ENCODE measurements at regions not wholly inside any gene's neighbourhood (a gene's known extent, or its start where the extent isn't known, plus 50 kb on each side); places are given as distances from the start of the nearest gene placed in this dataset.

DNA sequence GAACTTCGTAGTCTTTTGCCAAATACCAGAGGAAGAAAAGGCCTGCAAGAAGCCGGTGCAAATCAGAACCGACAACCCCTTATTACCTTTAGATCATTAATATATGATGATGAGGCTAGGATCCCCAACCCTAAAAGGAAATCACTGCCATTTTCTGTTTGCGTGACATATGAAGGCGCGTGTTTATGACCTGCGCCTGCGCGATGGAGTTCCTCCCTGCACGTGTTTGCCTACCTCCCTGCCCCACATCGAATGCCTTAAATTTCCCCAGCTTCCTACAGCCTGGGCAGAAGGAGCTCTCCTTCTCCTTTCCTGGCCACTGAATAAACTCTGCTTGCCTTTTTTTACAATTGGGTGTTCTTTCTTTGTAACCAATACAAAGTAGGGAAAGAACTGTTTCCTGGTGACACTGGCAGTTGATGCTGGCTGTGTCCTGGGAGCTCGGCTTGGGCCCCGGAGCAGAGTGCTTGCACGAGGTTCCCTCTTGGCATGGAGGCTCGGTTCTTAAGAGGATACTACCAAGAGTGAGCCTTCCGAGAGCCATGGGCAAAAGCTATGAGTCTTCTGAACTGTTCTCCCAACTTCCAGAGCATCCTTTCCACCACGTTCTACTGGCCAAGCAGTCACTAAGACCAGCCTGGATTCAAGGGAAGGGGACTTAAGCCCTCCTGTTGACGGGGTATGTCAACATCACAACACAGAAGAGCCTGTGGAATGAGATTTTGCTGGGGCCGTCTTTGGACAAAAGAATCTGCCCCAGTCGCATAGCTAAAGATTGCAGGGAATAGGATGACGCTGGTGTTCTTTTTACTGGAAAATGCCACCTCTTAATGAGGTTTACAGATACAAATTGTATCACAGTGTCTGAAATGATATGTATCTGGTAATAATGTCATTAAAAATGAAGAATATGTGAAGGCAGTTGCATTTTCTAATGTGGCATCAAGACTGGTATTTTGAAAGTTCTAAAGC, 179.8 kb downstream of the SH3BP4 start:
- H3K9ac ChIP-seq (ENCODE audit: low read depth, low read length, poor library complexity): no peak overlapping the region
- no peak overlapping the region for H2AFZ ChIP-seq (ENCODE audit: low read length)
- H3K14ac ChIP-seq (ENCODE audit: low read length): no peak overlapping the region
- DNase-seq (ENCODE audit: low spot score): no peak
- no peak overlapping the region for H2AK5ac ChIP-seq (ENCODE audit: low read depth, low read length)
- no peak overlapping the region for H4K91ac ChIP-seq (ENCODE audit: low read depth, low read length, poor library complexity)
- H3K4me1 ChIP-seq (ENCODE audit: control insufficient read depth in 2 of 2, insufficient read depth in 1 of 2, low read depth in 1 of 2, low read length in 2 of 2): peaks cover 0 to 2% of the 10 kb centered on the region in 2 donors
- no peak overlapping the region for H2BK5ac ChIP-seq (ENCODE audit: low read length)
- H2BK15ac ChIP-seq (ENCODE audit: low read length): no peak overlapping the region
- H4K8ac ChIP-seq (ENCODE audit: low read depth, low read length): no peak overlapping the region
- no peaks in the 10 kb centered on the region for H3K36me3 ChIP-seq (replicated peaks in 1 of 2; ENCODE audit: control insufficient read depth in 2 of 2, insufficient read depth in 2 of 2, low read length in 2 of 2)
- no peak overlapping the region for H3K23ac ChIP-seq (ENCODE audit: low read depth, low read length, poor library complexity)
- H3K79me1 ChIP-seq (ENCODE audit: low read depth, low read length): no peaks in the 10 kb centered on the region
- H3K9me3 ChIP-seq (replicated peaks in 1 of 2; ENCODE audit: control insufficient read depth in 2 of 2, insufficient read depth in 1 of 2, low read depth in 1 of 2, low read length in 2 of 2): peaks cover 2 to 10% of the 10 kb centered on the region in 2 donors
- H2BK12ac ChIP-seq (ENCODE audit: low read length): no peak overlapping the region
- H3K4ac ChIP-seq (ENCODE audit: low read length): no peak overlapping the region
- H2BK120ac ChIP-seq (ENCODE audit: low read depth, low read length): no peak overlapping the region
- no peak overlapping the region for H3K4me3 ChIP-seq (ENCODE audit: low read length in 2 of 2)
- H3K18ac ChIP-seq (ENCODE audit: low read length): no peak overlapping the region
- no peak overlapping the region for H3K27ac ChIP-seq (replicated peaks; ENCODE audit: low read length)
- no peak overlapping the region for H3K4me2 ChIP-seq (ENCODE audit: insufficient read depth, low read length, poor library complexity, severe bottlenecking)
- no CpG with 5 or more reads among the region's 21 CpGs for WGBS, 2 donors (ENCODE audit: extremely low coverage in 2 of 2, insufficient read length in 2 of 2, insufficient replicate concordance in 1 of 2)
- H3K27me3 ChIP-seq (ENCODE audit: control insufficient read depth in 3 of 3, insufficient read depth in 3 of 3, low read depth in 1 of 3, low read length in 3 of 3): no peaks in the 10 kb centered on the region

DNA sequence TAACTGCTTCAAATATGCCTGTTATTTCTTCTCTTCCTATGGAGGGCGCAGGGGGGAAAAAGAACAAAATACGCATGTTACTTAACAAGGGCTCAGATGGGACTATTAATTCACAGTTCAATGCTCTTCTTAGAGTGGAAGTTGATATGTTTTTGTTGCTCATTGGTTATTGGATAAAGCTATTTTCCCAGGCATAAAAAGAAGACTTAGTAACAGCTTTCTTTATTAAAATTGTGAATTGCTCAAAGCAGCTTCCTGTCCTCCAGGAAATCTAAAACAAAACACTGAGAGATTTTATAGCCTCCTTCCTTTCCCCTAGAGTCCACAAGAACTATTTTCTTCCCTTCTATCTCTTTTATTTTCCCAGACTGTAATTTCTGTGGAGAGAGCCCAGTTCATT, 180.8 kb downstream of the SH3BP4 start:
- peaks cover 2 to 10% of the 10 kb centered on the region in 2 donors for H3K9me3 ChIP-seq (replicated peaks in 1 of 2; ENCODE audit: control insufficient read depth in 2 of 2, insufficient read depth in 1 of 2, low read depth in 1 of 2, low read length in 2 of 2)
- H2AK5ac ChIP-seq (ENCODE audit: low read depth, low read length): no peak overlapping the region
- WGBS, 2 donors (ENCODE audit: extremely low coverage in 2 of 2, insufficient read length in 2 of 2, insufficient replicate concordance in 1 of 2): no CpG with 5 or more reads among the region's 2 CpGs

DNA sequence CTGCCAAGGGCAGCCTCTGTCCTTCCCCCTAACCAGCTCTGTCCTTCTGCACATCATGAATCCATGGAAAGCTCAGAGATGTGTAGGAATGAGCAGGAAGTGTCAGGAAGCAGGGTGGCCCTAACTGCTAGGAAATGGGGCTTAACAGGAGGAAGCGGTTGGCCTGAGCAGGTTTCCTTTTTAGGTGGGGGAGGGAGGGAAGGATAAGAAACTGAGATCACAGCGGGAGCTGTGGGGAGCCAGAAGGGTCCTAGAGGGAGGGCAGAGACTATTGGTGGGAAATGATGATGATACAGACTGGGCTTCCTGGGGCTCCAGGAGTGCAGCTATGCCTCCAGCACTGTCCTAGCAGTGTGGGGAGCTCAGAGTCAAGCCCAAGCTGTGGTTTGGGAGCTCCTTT, 182.0 kb downstream of the SH3BP4 start:
- H3K9ac ChIP-seq (ENCODE audit: low read depth, low read length, poor library complexity): no peak overlapping the region
- H3K36me3 ChIP-seq (replicated peaks in 1 of 2; ENCODE audit: control insufficient read depth in 2 of 2, insufficient read depth in 2 of 2, low read length in 2 of 2): no peaks in the 10 kb centered on the region
- no peak overlapping the region for H3K27ac ChIP-seq (replicated peaks; ENCODE audit: low read length)
- no peaks in the 10 kb centered on the region for H3K4me1 ChIP-seq (ENCODE audit: control insufficient read depth in 2 of 2, insufficient read depth in 1 of 2, low read depth in 1 of 2, low read length in 2 of 2)
- H3K18ac ChIP-seq (ENCODE audit: low read length): no peak overlapping the region
- H3K79me1 ChIP-seq (ENCODE audit: low read depth, low read length): no peaks in the 10 kb centered on the region
- H2BK12ac ChIP-seq (ENCODE audit: low read length): no peak overlapping the region
- no peak overlapping the region for H2BK5ac ChIP-seq (ENCODE audit: low read length)
- H3K9me3 ChIP-seq (replicated peaks in 1 of 2; ENCODE audit: control insufficient read depth in 2 of 2, insufficient read depth in 1 of 2, low read depth in 1 of 2, low read length in 2 of 2): peaks cover 0 to 6% of the 10 kb centered on the region in 2 donors
- H3K4ac ChIP-seq (ENCODE audit: low read length): no peak overlapping the region
- H2BK120ac ChIP-seq (ENCODE audit: low read depth, low read length): no peak overlapping the region
- no peak overlapping the region for H3K14ac ChIP-seq (ENCODE audit: low read length)
- no peaks in the 10 kb centered on the region for H3K27me3 ChIP-seq (ENCODE audit: control insufficient read depth in 3 of 3, insufficient read depth in 3 of 3, low read depth in 1 of 3, low read length in 3 of 3)
- no peak overlapping the region for H4K8ac ChIP-seq (ENCODE audit: low read depth, low read length)
- H4K91ac ChIP-seq (ENCODE audit: low read depth, low read length, poor library complexity): no peak overlapping the region
- H3K4me3 ChIP-seq (ENCODE audit: low read length in 2 of 2): no peak overlapping the region
- H2AFZ ChIP-seq (ENCODE audit: low read length): no peak overlapping the region
- no peak overlapping the region for H3K4me2 ChIP-seq (ENCODE audit: insufficient read depth, low read length, poor library complexity, severe bottlenecking)
- WGBS, 2 donors (ENCODE audit: extremely low coverage in 2 of 2, insufficient read length in 2 of 2, insufficient replicate concordance in 1 of 2): no CpG with 5 or more reads among the region's 2 CpGs
- no peak overlapping the region for H2AK5ac ChIP-seq (ENCODE audit: low read depth, low read length)
- H3K23ac ChIP-seq (ENCODE audit: low read depth, low read length, poor library complexity): no peak overlapping the region
- no peak overlapping the region for H2BK15ac ChIP-seq (ENCODE audit: low read length)
- no peak for DNase-seq (ENCODE audit: low spot score)

More for the DNA sequence above, 180.8 kb downstream of the SH3BP4 start:
- no peak overlapping the region for H2AFZ ChIP-seq (ENCODE audit: low read length)
- H3K79me1 ChIP-seq (ENCODE audit: low read depth, low read length): no peaks in the 10 kb centered on the region
- H2BK12ac ChIP-seq (ENCODE audit: low read length): no peak overlapping the region
- no peak overlapping the region for H3K18ac ChIP-seq (ENCODE audit: low read length)
- H4K91ac ChIP-seq (ENCODE audit: low read depth, low read length, poor library complexity): no peak overlapping the region
- no peak overlapping the region for H3K4me3 ChIP-seq (ENCODE audit: low read length in 2 of 2)
- no peaks in the 10 kb centered on the region for H3K36me3 ChIP-seq (replicated peaks in 1 of 2; ENCODE audit: control insufficient read depth in 2 of 2, insufficient read depth in 2 of 2, low read length in 2 of 2)
- H3K27ac ChIP-seq (replicated peaks; ENCODE audit: low read length): no peak overlapping the region
- no peak overlapping the region for H4K8ac ChIP-seq (ENCODE audit: low read depth, low read length)
- no peak overlapping the region for H3K23ac ChIP-seq (ENCODE audit: low read depth, low read length, poor library complexity)
- no peak for DNase-seq (ENCODE audit: low spot score)
- H3K4me2 ChIP-seq (ENCODE audit: insufficient read depth, low read length, poor library complexity, severe bottlenecking): no peak overlapping the region
- H3K4me1 ChIP-seq (ENCODE audit: control insufficient read depth in 2 of 2, insufficient read depth in 1 of 2, low read depth in 1 of 2, low read length in 2 of 2): no peaks in the 10 kb centered on the region
- H3K9ac ChIP-seq (ENCODE audit: low read depth, low read length, poor library complexity): no peak overlapping the region
- no peak overlapping the region for H2BK15ac ChIP-seq (ENCODE audit: low read length)
- H2BK120ac ChIP-seq (ENCODE audit: low read depth, low read length): no peak overlapping the region
- H2BK5ac ChIP-seq (ENCODE audit: low read length): no peak overlapping the region
- H3K27me3 ChIP-seq (ENCODE audit: control insufficient read depth in 3 of 3, insufficient read depth in 3 of 3, low read depth in 1 of 3, low read length in 3 of 3): no peaks in the 10 kb centered on the region
- H3K4ac ChIP-seq (ENCODE audit: low read length): no peak overlapping the region
- no peak overlapping the region for H3K14ac ChIP-seq (ENCODE audit: low read length)

DNA sequence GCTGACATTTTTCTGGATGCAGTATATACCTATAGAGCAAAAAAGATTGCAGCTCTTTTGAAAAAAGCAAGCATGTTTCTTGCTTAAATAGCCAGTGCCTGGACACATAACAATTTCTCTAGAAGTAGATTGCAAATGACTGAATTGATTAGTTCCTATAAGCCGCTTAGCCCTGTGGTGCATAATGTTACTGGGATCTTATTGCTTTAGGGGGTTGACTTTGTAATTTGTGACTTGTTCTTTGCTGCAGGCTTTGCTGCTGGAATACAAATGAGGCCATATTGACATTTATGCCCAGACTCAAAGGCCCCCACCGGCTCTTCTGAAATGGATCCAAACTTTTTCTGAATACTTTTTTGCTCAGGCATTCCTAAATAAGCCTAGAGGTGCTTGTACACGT, 182.6 kb downstream of the SH3BP4 start:
- H3K27ac ChIP-seq (replicated peaks; ENCODE audit: low read length): no peak overlapping the region
- H2AFZ ChIP-seq (ENCODE audit: low read length): no peak overlapping the region
- no peak overlapping the region for H2BK15ac ChIP-seq (ENCODE audit: low read length)
- no peak overlapping the region for H3K4me3 ChIP-seq (ENCODE audit: low read length in 2 of 2)
- no peaks in the 10 kb centered on the region for H3K79me1 ChIP-seq (ENCODE audit: low read depth, low read length)
- no peak overlapping the region for H2BK5ac ChIP-seq (ENCODE audit: low read length)
- H3K27me3 ChIP-seq (ENCODE audit: control insufficient read depth in 3 of 3, insufficient read depth in 3 of 3, low read depth in 1 of 3, low read length in 3 of 3): no peaks in the 10 kb centered on the region
- H3K23ac ChIP-seq (ENCODE audit: low read depth, low read length, poor library complexity): no peak overlapping the region
- no peak overlapping the region for H3K4me2 ChIP-seq (ENCODE audit: insufficient read depth, low read length, poor library complexity, severe bottlenecking)
- no CpG with 5 or more reads among the region's 3 CpGs for WGBS, 2 donors (ENCODE audit: extremely low coverage in 2 of 2, insufficient read length in 2 of 2, insufficient replicate concordance in 1 of 2)
- no peak overlapping the region for H3K4ac ChIP-seq (ENCODE audit: low read length)
- no peak for DNase-seq (ENCODE audit: low spot score)
- no peak overlapping the region for H3K18ac ChIP-seq (ENCODE audit: low read length)
- no peak overlapping the region for H2AK5ac ChIP-seq (ENCODE audit: low read depth, low read length)
- H3K9ac ChIP-seq (ENCODE audit: low read depth, low read length, poor library complexity): no peak overlapping the region
- H4K8ac ChIP-seq (ENCODE audit: low read depth, low read length): no peak overlapping the region
- peaks cover 0 to 6% of the 10 kb centered on the region in 2 donors for H3K9me3 ChIP-seq (replicated peaks in 1 of 2; ENCODE audit: control insufficient read depth in 2 of 2, insufficient read depth in 1 of 2, low read depth in 1 of 2, low read length in 2 of 2)
- H3K4me1 ChIP-seq (ENCODE audit: control insufficient read depth in 2 of 2, insufficient read depth in 1 of 2, low read depth in 1 of 2, low read length in 2 of 2): no peaks in the 10 kb centered on the region
- no peak overlapping the region for H4K91ac ChIP-seq (ENCODE audit: low read depth, low read length, poor library complexity)
- H3K14ac ChIP-seq (ENCODE audit: low read length): no peak overlapping the region
- no peaks in the 10 kb centered on the region for H3K36me3 ChIP-seq (replicated peaks in 1 of 2; ENCODE audit: control insufficient read depth in 2 of 2, insufficient read depth in 2 of 2, low read length in 2 of 2)
- no peak overlapping the region for H2BK120ac ChIP-seq (ENCODE audit: low read depth, low read length)
- no peak overlapping the region for H2BK12ac ChIP-seq (ENCODE audit: low read length)

All from neuronal stem cell (in vitro differentiated cells).